Mesothelial cell of epicardium (in vitro differentiated cells): ENCODE measurements at regions not wholly inside any gene's neighbourhood (a gene's known extent, or its start where the extent isn't known, plus 50 kb on each side); places are given as distances from the start of the nearest gene placed in this dataset.

Experiments used
- DNase-seq, 2 experiments: peaks; one replicate each; pipeline ENCODE4 v3.0.0; 2021; ENCODE audit warnings: low spot score in 2 of 2; ENCODE audit not compliant: unreplicated experiment in 2 of 2
- H3K27ac Mint-ChIP-seq: 2 replicates; pipeline ENCODE4 v1.8.0; 2021; ENCODE audit warnings: mixed read lengths
- H3K27me3 Mint-ChIP-seq: 2 replicates; pipeline ENCODE4 v1.8.0; 2021; ENCODE audit warnings: low read depth, mixed read lengths
- H3K36me3 Mint-ChIP-seq: 2 replicates; pipeline ENCODE4 v1.8.0; 2021; ENCODE audit warnings: mixed read lengths
- H3K4me1 Mint-ChIP-seq: 2 replicates; pipeline ENCODE4 v1.8.0; 2021; ENCODE audit warnings: mixed read lengths
- H3K4me3 Mint-ChIP-seq: 2 replicates; pipeline ENCODE4 v1.8.0; 2021; ENCODE audit warnings: mild to moderate bottlenecking, moderate library complexity, mixed read lengths
- H3K9me3 Mint-ChIP-seq: 2 replicates; pipeline ENCODE4 v1.8.0; 2021; ENCODE audit warnings: mixed read lengths
- TF ChIP-seq, protein P1 (sequence below): fragments of 200-600 bp; sonication (generic); IDR thresholded peaks from one replicate; pipeline ENCODE4 v1.5.0; 2021; ENCODE audit warnings: antibody characterized with exemption; ENCODE audit not compliant: unreplicated experiment

DNA sequence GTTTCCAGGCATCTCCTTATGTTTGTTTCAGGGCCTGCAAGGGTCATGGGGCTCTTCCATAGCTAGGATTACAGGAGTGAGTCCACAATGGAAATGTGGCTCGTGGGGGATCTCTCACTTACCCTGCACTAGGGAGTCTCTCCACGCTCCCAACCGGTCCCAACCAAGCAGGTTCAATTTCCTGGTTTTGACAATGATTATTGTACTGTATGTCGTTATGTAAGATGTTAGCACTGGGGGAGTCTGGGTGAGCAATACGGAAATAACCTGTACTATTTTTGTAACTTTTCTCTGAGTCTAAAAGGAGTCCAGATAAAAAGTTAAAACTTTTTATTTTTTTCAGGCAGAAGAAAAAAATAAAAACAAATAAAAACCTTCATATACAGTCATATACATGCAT is 325.7 kb upstream of the RGS6 start:
- Mint-ChIP-seq H3K4me3 (no peak overlapping the region), H3K27ac (no peak overlapping the region), H3K27me3 (no peaks in the 10 kb centered on the region), H3K4me1 (peaks cover 20% of the 10 kb centered on the region), H3K36me3 (peaks cover 7% of the 10 kb centered on the region), H3K9me3 (peaks cover 16% of the 10 kb centered on the region)
- TF ChIP-seq, protein P1, sequence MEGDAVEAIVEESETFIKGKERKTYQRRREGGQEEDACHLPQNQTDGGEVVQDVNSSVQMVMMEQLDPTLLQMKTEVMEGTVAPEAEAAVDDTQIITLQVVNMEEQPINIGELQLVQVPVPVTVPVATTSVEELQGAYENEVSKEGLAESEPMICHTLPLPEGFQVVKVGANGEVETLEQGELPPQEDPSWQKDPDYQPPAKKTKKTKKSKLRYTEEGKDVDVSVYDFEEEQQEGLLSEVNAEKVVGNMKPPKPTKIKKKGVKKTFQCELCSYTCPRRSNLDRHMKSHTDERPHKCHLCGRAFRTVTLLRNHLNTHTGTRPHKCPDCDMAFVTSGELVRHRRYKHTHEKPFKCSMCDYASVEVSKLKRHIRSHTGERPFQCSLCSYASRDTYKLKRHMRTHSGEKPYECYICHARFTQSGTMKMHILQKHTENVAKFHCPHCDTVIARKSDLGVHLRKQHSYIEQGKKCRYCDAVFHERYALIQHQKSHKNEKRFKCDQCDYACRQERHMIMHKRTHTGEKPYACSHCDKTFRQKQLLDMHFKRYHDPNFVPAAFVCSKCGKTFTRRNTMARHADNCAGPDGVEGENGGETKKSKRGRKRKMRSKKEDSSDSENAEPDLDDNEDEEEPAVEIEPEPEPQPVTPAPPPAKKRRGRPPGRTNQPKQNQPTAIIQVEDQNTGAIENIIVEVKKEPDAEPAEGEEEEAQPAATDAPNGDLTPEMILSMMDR: no peak
- no peak for DNase-seq

DNA sequence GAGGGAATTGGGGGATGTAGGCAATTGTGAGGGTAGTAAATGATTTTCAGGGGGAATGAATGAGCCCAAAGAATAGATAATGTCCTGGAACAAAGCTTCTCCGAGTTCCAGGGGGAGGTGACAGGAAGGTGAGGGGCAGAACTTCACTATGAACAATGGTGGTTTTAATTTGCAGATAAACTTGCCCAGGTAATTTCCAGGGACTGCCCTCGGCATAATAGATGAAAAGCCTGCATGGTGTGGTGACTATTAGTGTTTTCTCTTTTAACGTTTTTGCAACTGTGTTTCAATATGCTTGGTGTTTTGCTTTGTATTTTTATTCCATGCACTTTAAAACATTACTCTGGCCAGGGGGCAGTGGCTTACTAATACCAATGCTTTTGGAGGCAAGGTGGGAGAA is 325.2 kb upstream of the RGS6 start:
- H3K27ac Mint-ChIP-seq: no peak overlapping the region
- H3K4me1 Mint-ChIP-seq: peaks cover 20% of the 10 kb centered on the region
- peaks cover 7% of the 10 kb centered on the region for H3K36me3 Mint-ChIP-seq
- no peaks in the 10 kb centered on the region for H3K27me3 Mint-ChIP-seq
- peaks cover 11% of the 10 kb centered on the region for H3K9me3 Mint-ChIP-seq
- no peak overlapping the region for H3K4me3 Mint-ChIP-seq
- no peak for DNase-seq
- TF ChIP-seq, protein P1: no peak

DNA sequence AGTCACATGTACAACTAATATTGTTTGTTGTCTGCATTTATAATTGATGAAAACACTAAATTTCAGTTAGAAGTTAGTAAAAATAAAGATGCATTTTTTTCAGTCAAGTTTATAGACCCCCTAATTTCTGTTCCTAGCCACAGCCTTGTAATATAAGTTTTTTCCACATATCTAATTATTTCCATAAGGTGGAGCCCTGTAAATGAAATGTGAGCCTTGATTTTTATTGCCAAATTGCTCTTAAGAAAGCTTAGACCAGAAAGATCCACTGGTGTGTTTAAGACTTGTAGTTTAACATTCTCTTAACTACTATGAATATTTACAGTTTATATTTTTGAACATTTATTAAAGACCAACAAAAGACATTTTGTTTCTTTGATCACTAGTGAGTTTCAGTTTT is 322.1 kb upstream of the RGS6 start:
- DNase-seq: no peak
- H3K4me1 Mint-ChIP-seq: peaks cover 20% of the 10 kb centered on the region
- H3K36me3 Mint-ChIP-seq: peaks cover 4% of the 10 kb centered on the region
- no peak overlapping the region for H3K27ac Mint-ChIP-seq
- H3K27me3 Mint-ChIP-seq: no peaks in the 10 kb centered on the region
- peaks cover 5% of the 10 kb centered on the region for H3K9me3 Mint-ChIP-seq
- TF ChIP-seq, protein P1: no peak
- no peak overlapping the region for H3K4me3 Mint-ChIP-seq

GRCh38 chr14:71610797-71611196 is 321.4 kb upstream of the RGS6 start:
- DNase-seq: no peak
- no peak overlapping the region for H3K27ac Mint-ChIP-seq
- no peaks in the 10 kb centered on the region for H3K27me3 Mint-ChIP-seq
- no peaks in the 10 kb centered on the region for H3K36me3 Mint-ChIP-seq
- TF ChIP-seq, protein P1: no peak
- H3K4me3 Mint-ChIP-seq: no peak overlapping the region
- H3K9me3 Mint-ChIP-seq: no peaks in the 10 kb centered on the region
- H3K4me1 Mint-ChIP-seq: peaks cover 20% of the 10 kb centered on the region

- peaks cover 3% of the 10 kb centered on the region for H3K27me3 Mint-ChIP-seq
- DNase-seq: no peak
- H3K4me1 Mint-ChIP-seq: peaks cover 11% of the 10 kb centered on the region
- TF ChIP-seq, protein P1: no peak
- peaks cover 4% of the 10 kb centered on the region for H3K9me3 Mint-ChIP-seq
- H3K36me3 Mint-ChIP-seq: no peaks in the 10 kb centered on the region
- no peak overlapping the region for H3K4me3 Mint-ChIP-seq
- no peak overlapping the region for H3K27ac Mint-ChIP-seq
These were observed 319.1 kb upstream of the RGS6 start for GRCh38 chr14:71613168-71613567.

GRCh38 chr14:71616013-71616412 is 316.2 kb upstream of the RGS6 start:
- Mint-ChIP-seq H3K4me1 (peaks cover 2% of the 10 kb centered on the region), H3K27ac (no peak overlapping the region), H3K9me3 (peaks cover 4% of the 10 kb centered on the region), H3K4me3 (no peak overlapping the region), H3K27me3 (peaks cover 9% of the 10 kb centered on the region), H3K36me3 (peaks cover 9% of the 10 kb centered on the region)
- TF ChIP-seq, protein P1: no peak
- DNase-seq: no peak
